ENCODE measurements at regions not wholly inside any gene's neighbourhood (a gene's known extent, or its start where the extent isn't known, plus 50 kb on each side); places are given as distances from the start of the nearest gene placed in this dataset.
"Not testable (repeated sequence)": the region's sequence is repeated elsewhere in the genome, so short reads cannot be mapped to it uniquely, and the experiment has no call there.

DNA sequence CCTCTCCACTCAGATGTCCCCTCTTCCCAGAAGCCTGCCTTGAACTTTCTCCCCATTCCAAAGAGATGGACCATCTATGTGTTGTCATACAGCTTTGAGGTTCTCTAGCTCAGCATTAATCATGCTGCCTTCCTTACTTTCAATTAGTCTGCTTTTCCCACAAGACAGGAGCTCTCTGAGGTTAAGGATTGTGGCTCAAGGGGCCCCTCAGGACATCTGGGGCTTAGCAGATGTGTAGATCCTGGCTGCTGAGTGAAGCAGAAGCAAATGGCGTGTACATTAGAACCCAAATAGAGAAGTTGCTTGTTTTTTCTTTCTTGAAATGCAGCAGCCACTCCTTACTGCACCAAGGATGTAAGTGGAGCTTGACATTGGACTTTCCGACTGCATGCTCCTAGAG lies 330.5 kb upstream of the TNRC6C start:
- DNase-seq (ENCODE audit: extremely low read depth in 1 of 2, low read depth in 1 of 2): no peak

DNA sequence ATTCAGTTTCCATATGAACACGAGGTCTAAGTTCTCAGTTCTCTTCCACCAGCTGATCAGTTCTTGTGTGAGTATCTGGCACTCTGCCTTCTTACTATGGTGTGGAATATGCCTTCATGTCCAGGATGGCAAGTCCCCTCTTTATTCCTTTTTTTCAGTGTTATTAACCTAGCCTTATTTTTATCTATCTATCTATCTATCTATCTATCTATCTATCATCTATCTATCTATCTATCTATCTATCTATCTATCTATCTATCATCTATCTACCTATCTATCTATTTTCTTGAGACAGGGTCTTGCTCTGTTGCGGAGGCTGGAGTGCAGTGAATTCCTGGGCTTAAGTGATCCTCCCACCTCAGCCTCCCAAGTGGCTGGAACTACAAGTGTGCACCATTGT lies 329.2 kb upstream of the TNRC6C start:
- DNase-seq (ENCODE audit: extremely low read depth in 1 of 2, low read depth in 1 of 2): not testable (repeated sequence)

DNA sequence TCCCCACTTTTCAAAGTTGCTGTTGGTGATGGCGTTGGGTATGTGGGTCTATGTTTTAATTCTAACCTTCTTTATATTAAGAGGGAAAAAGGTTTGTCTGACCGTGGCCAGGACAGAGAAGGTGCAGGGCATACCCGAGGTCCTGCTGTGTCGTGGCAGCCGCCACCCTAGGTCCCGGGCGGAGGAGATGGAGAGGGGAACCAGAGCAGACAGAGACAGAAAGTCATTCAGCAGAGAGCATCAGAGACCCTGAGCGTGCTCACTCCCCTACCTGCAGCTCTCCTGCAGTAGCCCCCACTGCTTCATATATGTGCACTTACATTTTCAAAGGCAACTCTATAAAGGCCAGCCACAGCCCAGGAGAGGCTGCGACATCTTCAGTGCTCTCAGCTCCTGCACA lies 327.2 kb upstream of the TNRC6C start:
- DNase-seq (ENCODE audit: extremely low read depth in 1 of 2, low read depth in 1 of 2): no peak

DNA sequence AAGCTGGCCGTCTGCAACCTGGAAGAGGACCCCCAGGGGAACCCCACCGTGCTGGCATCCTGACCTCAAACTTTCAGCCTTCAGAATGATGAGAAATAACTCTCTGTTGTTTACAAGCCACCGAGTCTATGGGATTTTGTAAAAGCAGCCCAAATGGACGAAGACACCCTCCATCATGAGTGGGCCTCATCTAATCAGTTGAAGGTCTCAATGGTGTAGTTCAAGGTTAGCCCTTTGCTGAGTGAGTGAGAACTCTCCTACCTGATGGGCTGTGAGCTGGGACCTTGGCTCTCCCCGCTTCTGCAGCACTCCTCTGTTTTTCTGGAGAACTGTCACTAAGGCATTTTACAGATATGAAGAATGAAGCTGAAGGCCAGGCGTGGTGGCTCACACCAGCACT lies 325.9 kb upstream of the TNRC6C start:
- no peak for DNase-seq (ENCODE audit: extremely low read depth in 1 of 2, low read depth in 1 of 2)

DNA sequence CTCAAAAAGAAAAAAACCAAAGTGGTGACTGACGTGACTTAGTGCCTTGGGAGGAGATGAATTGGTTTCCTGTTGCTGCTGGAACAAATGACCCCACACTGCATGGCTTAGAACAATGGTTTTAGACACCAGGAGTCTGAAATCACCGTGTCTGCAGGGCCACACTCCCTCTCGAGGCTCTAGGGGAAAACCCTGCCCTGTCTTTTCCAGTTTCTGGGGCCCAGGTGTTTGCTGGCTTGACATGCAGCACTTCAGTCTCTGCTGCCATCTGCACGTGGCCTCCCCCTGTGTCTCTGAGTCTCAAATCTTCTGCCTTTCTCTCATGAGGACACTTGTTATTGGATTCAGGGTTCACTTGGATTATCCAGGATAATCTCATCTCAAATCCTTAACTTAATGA lies 323.8 kb upstream of the TNRC6C start:
- DNase-seq (ENCODE audit: extremely low read depth in 1 of 2, low read depth in 1 of 2): peak; percentile 31 to 60

GRCh38 chr17:77635176-77635575 lies 323.3 kb upstream of the TNRC6C start:
- DNase-seq (ENCODE audit: extremely low read depth in 1 of 2, low read depth in 1 of 2): no peak

- DNase-seq (ENCODE audit: extremely low read depth in 1 of 2, low read depth in 1 of 2): not testable (repeated sequence)
Measured at GRCh38 chr17:77635785-77636184, 322.7 kb upstream of the TNRC6C start.

DNA sequence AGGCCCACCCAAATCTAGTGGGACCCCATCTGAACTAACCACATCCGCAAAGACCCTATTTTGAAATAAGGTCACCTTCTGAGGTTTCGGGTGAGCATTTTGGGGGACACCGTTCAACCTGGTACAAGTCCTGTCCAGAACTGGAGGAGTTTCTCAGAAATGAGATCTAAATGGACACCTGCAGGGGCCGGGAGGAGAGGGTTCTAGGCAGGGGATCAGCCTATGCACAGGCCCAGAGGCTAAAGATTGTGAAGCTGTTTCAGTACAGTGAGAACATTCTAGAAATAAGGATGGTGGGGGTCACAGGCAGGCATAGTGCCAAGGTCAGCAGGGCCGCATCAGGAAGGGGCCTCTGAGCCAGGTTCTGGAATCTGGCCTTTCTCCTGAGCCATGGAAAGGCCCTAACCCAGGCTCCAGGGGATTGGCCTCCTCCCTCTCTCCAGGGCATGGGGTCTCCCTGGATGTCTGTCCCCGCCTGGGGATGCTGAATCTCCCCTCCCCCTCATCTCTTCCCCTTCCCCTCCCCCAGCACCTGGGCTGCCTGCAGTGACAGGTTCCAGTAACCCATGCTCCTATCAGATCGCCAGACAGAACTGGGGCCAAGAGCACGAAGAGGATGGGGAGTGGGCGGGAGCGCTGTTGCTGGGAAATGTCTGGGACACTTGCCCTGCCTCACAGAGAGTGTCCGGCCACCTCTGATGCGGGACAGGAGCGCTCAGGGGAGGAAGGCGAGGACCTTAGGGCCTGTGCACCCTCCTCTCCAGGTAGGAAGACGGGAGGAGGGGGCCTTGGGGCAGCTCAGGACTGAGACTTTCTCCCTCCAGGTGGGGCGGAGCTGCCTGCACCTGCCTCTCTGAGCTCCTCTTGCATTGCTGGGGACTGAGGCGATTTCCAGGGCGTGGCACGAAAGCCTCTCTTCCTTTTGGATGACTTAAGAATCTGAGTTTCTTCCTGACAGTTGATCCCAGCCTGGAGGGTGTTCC lies 321.4 kb upstream of the TNRC6C start:
- DNase-seq (ENCODE audit: extremely low read depth in 1 of 2, low read depth in 1 of 2): no peak

DNA sequence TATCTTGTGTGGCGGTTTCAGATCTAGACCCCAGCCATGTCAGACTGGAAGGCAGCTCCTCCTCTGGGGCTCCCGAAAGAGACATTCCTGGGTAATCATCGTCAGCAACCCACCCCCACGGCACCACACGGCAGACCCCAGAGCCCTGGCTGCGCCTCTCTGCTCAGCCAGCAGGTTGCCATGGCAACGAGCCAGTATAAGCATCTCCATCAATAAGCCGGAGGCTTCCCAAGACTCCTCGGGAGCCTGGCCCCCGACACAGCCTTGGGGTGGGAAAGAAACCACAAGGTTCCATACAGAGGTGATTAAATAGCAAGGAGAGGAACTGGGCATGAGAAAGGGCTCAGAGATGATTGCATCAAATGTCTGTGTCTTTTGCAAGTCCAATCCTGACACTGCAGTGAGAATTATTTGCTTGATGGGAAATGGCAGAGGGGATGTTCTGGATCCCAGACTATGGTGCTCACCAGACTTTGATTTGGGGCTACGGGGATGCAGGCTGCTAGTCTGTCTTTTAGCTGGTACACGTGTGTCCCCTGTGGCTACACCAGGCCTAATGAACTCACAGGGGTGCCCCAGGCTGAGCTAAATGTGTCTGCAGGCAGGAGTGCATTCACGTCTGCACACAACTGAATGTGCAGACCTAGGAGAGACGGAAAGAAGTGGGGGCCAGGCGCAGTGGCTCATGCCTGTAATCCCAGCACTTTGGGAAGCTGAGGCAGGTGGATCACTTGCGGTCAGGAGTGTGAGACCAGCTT lies 320.5 kb upstream of the TNRC6C start:
- DNase-seq (ENCODE audit: extremely low read depth in 1 of 2, low read depth in 1 of 2): no peak

GRCh38 chr17:77640252-77640651 lies 318.3 kb upstream of the TNRC6C start:
- no peak for DNase-seq (ENCODE audit: extremely low read depth in 1 of 2, low read depth in 1 of 2)

- no peak for DNase-seq (ENCODE audit: extremely low read depth in 1 of 2, low read depth in 1 of 2)
Measured at GRCh38 chr17:77640916-77641605, 317.4 kb upstream of the TNRC6C start.

DNA sequence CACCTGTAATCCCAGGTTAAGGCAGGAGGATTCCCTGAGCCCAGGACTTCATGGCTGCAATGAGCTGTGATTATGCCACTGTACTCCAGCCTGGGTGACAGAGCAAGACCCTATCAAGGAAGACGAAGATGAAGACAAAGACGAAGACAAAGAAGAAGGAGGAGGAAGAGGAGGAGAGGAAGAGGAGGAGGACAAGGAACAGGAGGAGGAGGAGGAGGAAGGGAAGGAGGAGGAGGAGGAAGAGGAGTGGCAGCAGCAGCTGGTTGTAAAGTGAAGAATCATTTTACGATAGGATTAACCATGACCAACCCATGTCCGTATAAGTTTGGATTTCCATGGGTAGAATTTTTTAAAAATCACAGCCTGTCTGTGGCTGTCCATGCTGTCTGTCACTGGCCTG lies 316.8 kb upstream of the TNRC6C start:
- DNase-seq (ENCODE audit: extremely low read depth in 1 of 2, low read depth in 1 of 2): no peak

- no peak for DNase-seq (ENCODE audit: extremely low read depth in 1 of 2, low read depth in 1 of 2)
Measured at GRCh38 chr17:77644181-77645071, 314.1 kb upstream of the TNRC6C start.

DNA sequence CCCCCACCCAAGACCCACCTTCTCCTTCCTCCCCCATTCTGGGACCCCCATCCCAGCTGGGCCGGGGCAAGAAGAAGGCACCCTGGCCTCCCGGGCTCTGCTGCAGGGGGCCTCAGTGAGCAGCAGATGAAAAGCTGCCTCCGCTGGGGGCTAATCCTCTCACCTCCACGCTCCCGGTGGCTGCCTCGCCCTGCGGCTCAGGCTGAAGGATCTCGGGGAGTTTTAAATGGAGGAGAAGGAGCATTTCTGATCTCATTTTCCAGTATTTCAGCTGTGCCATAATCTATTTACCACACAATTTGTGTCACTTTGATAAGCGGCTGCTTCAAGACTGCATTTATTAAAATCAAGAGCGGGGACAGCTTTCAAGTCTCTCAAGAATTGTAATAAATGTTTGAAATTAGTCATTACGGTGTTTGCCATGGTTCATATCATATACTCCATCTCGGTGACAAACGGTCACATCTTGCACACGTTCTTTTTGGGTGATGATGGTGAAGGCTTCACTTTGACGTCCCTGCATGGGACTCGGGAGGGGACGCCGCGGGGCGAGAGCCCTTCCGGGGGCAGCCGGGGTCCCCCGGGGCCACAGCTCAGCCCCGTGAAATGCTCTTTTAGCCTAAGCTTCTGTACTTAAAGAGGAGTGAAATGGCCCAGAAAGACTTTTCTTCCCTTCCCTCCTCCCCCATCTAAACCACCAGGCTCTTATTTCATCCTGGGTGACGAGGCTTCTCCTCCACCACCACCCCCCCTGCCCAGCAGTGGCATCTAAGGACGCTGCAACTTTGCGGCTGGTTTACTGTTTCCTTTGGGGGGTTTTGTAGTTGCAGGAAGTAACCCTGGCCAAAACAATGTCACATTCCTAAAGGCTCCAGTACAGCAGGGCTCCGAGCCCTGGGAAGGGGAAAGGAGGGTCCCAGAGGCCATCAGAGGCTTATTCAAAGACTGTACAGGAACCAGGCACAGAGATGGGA lies 313.1 kb upstream of the TNRC6C start:
- DNase-seq (ENCODE audit: extremely low read depth in 1 of 2, low read depth in 1 of 2): peak; percentile 26 to 65

DNA sequence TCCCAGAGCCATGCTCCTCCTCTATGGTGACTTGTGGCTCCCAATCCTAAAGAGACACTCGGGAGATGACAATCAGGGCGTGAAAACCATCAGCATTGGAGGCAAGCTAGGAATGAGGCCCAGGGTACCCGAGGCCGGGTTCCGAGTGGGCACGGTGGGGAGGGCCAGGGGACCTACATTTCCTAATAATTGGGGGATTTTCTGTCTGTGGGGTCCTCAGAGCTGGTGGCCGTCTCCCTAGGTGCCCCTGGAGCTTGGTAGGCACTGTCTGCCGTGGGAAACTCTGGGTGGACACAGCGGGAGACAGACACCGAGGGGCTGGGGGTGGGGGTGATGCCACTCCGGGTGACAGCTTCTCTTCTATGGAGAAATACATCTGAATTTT lies 312.5 kb upstream of the TNRC6C start:
- DNase-seq (ENCODE audit: extremely low read depth in 1 of 2, low read depth in 1 of 2): no peak

GRCh38 chr17:77647531-77647930 lies 311.0 kb upstream of the TNRC6C start:
- DNase-seq (ENCODE audit: extremely low read depth in 1 of 2, low read depth in 1 of 2): no peak

GRCh38 chr17:77649717-77650211 lies 308.7 kb upstream of the TNRC6C start:
- DNase-seq (ENCODE audit: extremely low read depth in 1 of 2, low read depth in 1 of 2): no peak

GRCh38 chr17:77651988-77652387 lies 306.5 kb upstream of the TNRC6C start:
- DNase-seq (ENCODE audit: extremely low read depth in 1 of 2, low read depth in 1 of 2): no peak

GRCh38 chr17:77654296-77654695 lies 304.2 kb upstream of the TNRC6C start:
- DNase-seq (ENCODE audit: extremely low read depth in 1 of 2, low read depth in 1 of 2): no peak
